K562 (cell line): ENCODE measurements at regions not wholly inside any gene's neighbourhood (a gene's known extent, or its start where the extent isn't known, plus 50 kb on each side); places are given as distances from the start of the nearest gene placed in this dataset.
A peak's percentile ranks its signal among the peaks of the same experiment; 100 is the strongest.

Source experiments
- ATAC-seq: fragments of 200-7000 bp; cut with Tn5 transposase; 3 replicates; pipeline ENCODE4 v1.9.1; 2020; ENCODE audit warnings: moderate library complexity
- BruUV-seq: library from RNA; stranded (reverse); fragments of 400-500 nt; replicated peaks from 2 replicates; lab custom pipeline; 2021; lab: Mats Ljungman, UMichigan
- CTCF ChIA-PET: fragments of 300-600 bp; formaldehyde crosslinking; extraction: SDS; loops from one replicate; lab custom pipeline; 2021; ENCODE audit warnings: low intra/inter-chr PET ratio; lab: Yijun Ruan, JAX
- POLR2A ChIA-PET: fragments of 300-600, 350-650 bp; sonication (Branson Sonifier 250); formaldehyde crosslinking; extraction: SDS; loops from one replicate; lab custom pipeline; 2021; ENCODE audit warnings: antibody characterized with exemption, inconsistent platforms; lab: Yijun Ruan, JAX
- DNase-seq, 4 experiments: peaks; one replicate each; pipeline versions ENCODE4 v3.0.0 to v3.0.0-alpha.2; 2011 to 2018; ENCODE audit warnings: low spot score in 3 of 4, mixed read lengths in 3 of 4; ENCODE audit errors: extremely low read depth in 1 of 4
- FAIRE-seq: peaks from 2 replicates; lab custom pipeline; 2011; peaks lifted over from hg19 to GRCh38; lab: Jason Lieb, UNC
- H2AFZ ChIP-seq: 2 replicates; pipeline ENCODE4 v1.6.0; 2011; ENCODE audit warnings: low read depth, low read length, control low read depth, inconsistent platforms
- H3K27ac ChIP-seq: fragments of 200-600 bp; 3 replicates; pipeline ENCODE4 v1.8.0; 2011; ENCODE audit warnings: low read depth, mild to moderate bottlenecking, control low read depth, inconsistent platforms, low read length, moderate library complexity, mixed read lengths; ENCODE audit errors: extremely low read depth
- H3K27me3 ChIP-seq, 2 experiments: fragments of 300-600 bp in 1 of 2; 2 replicates in 1 of 2; 3 replicates in 1 of 2; pipeline versions ENCODE4 v1.6.0 to v1.8.0; 2011; ENCODE audit warnings: inconsistent platforms in 2 of 2, low read length in 2 of 2, mild to moderate bottlenecking in 1 of 2, mixed read lengths in 1 of 2, moderate library complexity in 1 of 2; ENCODE audit not compliant: control insufficient read depth in 2 of 2, insufficient read depth in 2 of 2
- H3K36me3 ChIP-seq: fragments of 300-600 bp; 3 replicates; pipeline ENCODE4 v1.8.0; 2011; ENCODE audit warnings: mild to moderate bottlenecking, low read length, inconsistent platforms; ENCODE audit not compliant: control insufficient read depth, insufficient read depth
- H3K4me1 ChIP-seq, 2 experiments: fragments of 200-600 bp in 1 of 2; replicated peaks in 1 of 2; 2 replicates in 1 of 2; 3 replicates in 1 of 2; pipeline versions ENCODE4 v1.5.1 to v1.8.0; 2011; ENCODE audit warnings: inconsistent platforms in 2 of 2, low read length in 2 of 2, mild to moderate bottlenecking in 1 of 2, mixed read lengths in 1 of 2, moderate library complexity in 1 of 2; ENCODE audit not compliant: control insufficient read depth in 2 of 2, insufficient read depth in 2 of 2
- H3K4me2 ChIP-seq: 2 replicates; pipeline ENCODE4 v1.6.1; 2011; ENCODE audit warnings: low read length, control low read depth, inconsistent platforms, mixed read lengths; ENCODE audit not compliant: insufficient read depth
- H3K4me3 ChIP-seq: fragments of 200-600 bp; sonication (generic), shearing (Covaris generic); 2 replicates; pipeline ENCODE4 v1.5.1; 2016; ENCODE audit warnings: control low read depth, inconsistent platforms
- H3K79me2 ChIP-seq: fragments of 200-600 bp; 3 replicates; pipeline ENCODE4 v1.8.0; 2011; ENCODE audit warnings: low read length, inconsistent platforms; ENCODE audit not compliant: control insufficient read depth, insufficient read depth
- H3K9ac ChIP-seq, 2 experiments: 2 replicates each; pipeline versions ENCODE4 v1.6.0 to v1.6.1; 2011; ENCODE audit warnings: low read depth in 2 of 2, low read length in 2 of 2, control low read depth in 1 of 2, inconsistent platforms in 1 of 2, mild to moderate bottlenecking in 1 of 2, mixed read lengths in 1 of 2; ENCODE audit not compliant: insufficient read depth in 1 of 2
- H3K9me1 ChIP-seq: one replicate; pipeline ENCODE4 v1.6.0; 2011; ENCODE audit warnings: inconsistent platforms, mild to moderate bottlenecking, low read length, moderate library complexity; ENCODE audit not compliant: control insufficient read depth, insufficient read depth
- H3K9me3 ChIP-seq: replicated peaks from 2 replicates; pipeline ENCODE4 v1.5.1; 2011; ENCODE audit warnings: low read depth, low read length, inconsistent platforms; ENCODE audit not compliant: control insufficient read depth, insufficient read depth
- H4K20me1 ChIP-seq: replicated peaks from 2 replicates; pipeline ENCODE4 v1.6.1; 2011; ENCODE audit warnings: low read length, inconsistent platforms, mixed read lengths; ENCODE audit not compliant: control insufficient read depth, insufficient read depth
- C11orf30 ChIP-seq: fragments of 450-650 bp; IDR thresholded peaks from 2 replicates; pipeline ENCODE4 v1.6.1; 2016; ENCODE audit warnings: low read depth, mild to moderate bottlenecking
- STAT6 ChIP-seq: sonication (generic); formaldehyde crosslinking; IDR thresholded peaks from 2 replicates; pipeline ENCODE4 v1.8.1; 2023; ENCODE audit warnings: mild to moderate bottlenecking, missing genetic modification reagents
- TFAM ChIP-seq: fragments of 250-450 bp; sonication (Bioruptor Pico); conservative IDR thresholded peaks from 2 replicates; pipeline ENCODE4 v1.5.0; 2021; ENCODE audit warnings: mild to moderate bottlenecking, moderate library complexity
- ZNF316 ChIP-seq: fragments of 450-650 bp; IDR thresholded peaks from 2 replicates; pipeline ENCODE4 v1.6.1; 2016
- WGBS: fragments of 100-300 bp; shearing (Covaris generic); methylation state at CpG from one replicate; pipeline ENCODE4 v1.1.6; 2016; ENCODE audit warnings: low coverage, mixed read lengths; ENCODE audit not compliant: insufficient coverage; ENCODE audit errors: missing lambda C conversion rate; 5-methylcytosine and 5-hydroxymethylcytosine counted together
- in situ Hi-C: fragments of 300-500 bp; cut with MboI; formaldehyde crosslinking; loops from 4 replicates; pipeline ENCODE4 v1.15.0; 2018; ENCODE audit warnings: inconsistent platforms, mixed read lengths
- intact Hi-C: fragments of 100-400 bp; cut with micrococcal nuclease; formaldehyde crosslinking; loops from 2 replicates; pipeline ENCODE4 v1.14.2; 2022
- TF ChIP-seq, protein P1 (sequence below): fragments of 450-650 bp; IDR thresholded peaks from 2 replicates; pipeline ENCODE4 v1.6.1; 2016; ENCODE audit warnings: mild to moderate bottlenecking

GRCh38 chr9:104351726-104352125 lies 152.3 kb upstream of the OR13F1 start:
- Histone ChIP-seq H3K9me3 (no peaks in the 10 kb centered on the region), H2AFZ (no peak overlapping the region), H3K4me2 (no peak overlapping the region), H4K20me1 (no peaks in the 10 kb centered on the region), H3K36me3 (no peaks in the 10 kb centered on the region), H3K27ac (no peak overlapping the region), H3K9ac (no peak overlapping the region), H3K27me3 (no peaks in the 10 kb centered on the region), H3K4me1 (no peaks in the 10 kb centered on the region), H3K4me3 (no peak overlapping the region), H3K9me1 (no peaks in the 10 kb centered on the region), H3K79me2 (no peaks in the 10 kb centered on the region)
- WGBS = 0% methylated on average over 3 of the region's 3 CpGs
- intact Hi-C loops (no loop called here), in situ Hi-C loops (no loop called here)
- DNase-seq (no peak), ATAC-seq (no peak), FAIRE-seq (no peak)
- no peak for TF ChIP-seq STAT6
- TF ChIP-seq TFAM (CRISPR knock-in tag) = no peak
- TF ChIP-seq, protein P1, sequence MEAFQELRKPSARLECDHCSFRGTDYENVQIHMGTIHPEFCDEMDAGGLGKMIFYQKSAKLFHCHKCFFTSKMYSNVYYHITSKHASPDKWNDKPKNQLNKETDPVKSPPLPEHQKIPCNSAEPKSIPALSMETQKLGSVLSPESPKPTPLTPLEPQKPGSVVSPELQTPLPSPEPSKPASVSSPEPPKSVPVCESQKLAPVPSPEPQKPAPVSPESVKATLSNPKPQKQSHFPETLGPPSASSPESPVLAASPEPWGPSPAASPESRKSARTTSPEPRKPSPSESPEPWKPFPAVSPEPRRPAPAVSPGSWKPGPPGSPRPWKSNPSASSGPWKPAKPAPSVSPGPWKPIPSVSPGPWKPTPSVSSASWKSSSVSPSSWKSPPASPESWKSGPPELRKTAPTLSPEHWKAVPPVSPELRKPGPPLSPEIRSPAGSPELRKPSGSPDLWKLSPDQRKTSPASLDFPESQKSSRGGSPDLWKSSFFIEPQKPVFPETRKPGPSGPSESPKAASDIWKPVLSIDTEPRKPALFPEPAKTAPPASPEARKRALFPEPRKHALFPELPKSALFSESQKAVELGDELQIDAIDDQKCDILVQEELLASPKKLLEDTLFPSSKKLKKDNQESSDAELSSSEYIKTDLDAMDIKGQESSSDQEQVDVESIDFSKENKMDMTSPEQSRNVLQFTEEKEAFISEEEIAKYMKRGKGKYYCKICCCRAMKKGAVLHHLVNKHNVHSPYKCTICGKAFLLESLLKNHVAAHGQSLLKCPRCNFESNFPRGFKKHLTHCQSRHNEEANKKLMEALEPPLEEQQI = no peak
- TF ChIP-seq ZNF316 = peak; percentile 39; the same call in 1 of the 2 replicates
- TF ChIP-seq C11orf30 = 0 out of 2 replicates have a peak, but pooled peaks have one; percentile 8
- BruUV-seq = no TSS peak
- CTCF ChIA-PET = no interaction called here
- POLR2A ChIA-PET = no interaction called here
